Hypothalamus (tissue), 51 donors: ENCODE measurements at regions not wholly inside any gene's neighbourhood (a gene's known extent, or its start where the extent isn't known, plus 50 kb on each side); places are given as distances from the start of the nearest gene placed in this dataset.

Experiments
- DNase-seq, 51 donors: peaks; one replicate each; lab custom pipeline; 2025; lab: John Stamatoyannopoulos, UW

- peak in 9 of 51 donors; percentile 5 to 42 (median 10) for DNase-seq
Observed at GRCh38 chr9:117775591-117775990, 71.4 kb downstream of the TLR4 start.

- peak in 2 of 51 donors; percentile 6 to 11 for DNase-seq
Observed at GRCh38 chr9:117777823-117778222, 73.6 kb downstream of the TLR4 start.

GRCh38 chr9:117779760-117780159, 75.6 kb downstream of the TLR4 start:
- DNase-seq = no peak

- DNase-seq = peak in 50 of 51 donors; percentile 3 to 90 (median 63)
Observed at GRCh38 chr9:117782931-117783788, 79.0 kb downstream of the TLR4 start.

- peak in 2 of 51 donors; percentile 8 to 32 for DNase-seq
Observed at GRCh38 chr9:117783828-117784227, 79.6 kb downstream of the TLR4 start.

GRCh38 chr9:117784996-117785395, 80.8 kb downstream of the TLR4 start:
- no peak for DNase-seq

GRCh38 chr9:117787746-117788145, 83.5 kb downstream of the TLR4 start:
- DNase-seq = no peak

GRCh38 chr9:117795271-117795670, 91.1 kb downstream of the TLR4 start:
- no peak for DNase-seq

- no peak for DNase-seq
Observed at GRCh38 chr9:117796681-117797080, 92.5 kb downstream of the TLR4 start.

GRCh38 chr9:117800389-117800788, 96.2 kb downstream of the TLR4 start:
- no peak for DNase-seq

- no peak for DNase-seq
Observed at GRCh38 chr9:117809751-117810150, 105.5 kb downstream of the TLR4 start.

GRCh38 chr9:117815315-117815714, 111.1 kb downstream of the TLR4 start:
- no peak for DNase-seq

GRCh38 chr9:117815948-117816347, 111.7 kb downstream of the TLR4 start:
- DNase-seq = no peak

- DNase-seq = no peak
Observed at GRCh38 chr9:117821954-117822353, 117.8 kb downstream of the TLR4 start.

GRCh38 chr9:117823576-117823975, 119.4 kb downstream of the TLR4 start:
- DNase-seq = no peak

- DNase-seq = peak in 2 of 51 donors; percentile 0 to 1
Observed at GRCh38 chr9:117825609-117826347, 121.6 kb downstream of the TLR4 start.

GRCh38 chr9:117826837-117827236, 122.6 kb downstream of the TLR4 start:
- DNase-seq = no peak

GRCh38 chr9:117827456-117827855, 123.3 kb downstream of the TLR4 start:
- DNase-seq = peak in 1 of 51 donors; percentile 2

- no peak for DNase-seq
Observed at GRCh38 chr9:117828466-117828865, 124.3 kb downstream of the TLR4 start.

- no peak for DNase-seq
Observed at GRCh38 chr9:117835798-117836197, 131.6 kb downstream of the TLR4 start.

- no peak for DNase-seq
Observed at GRCh38 chr9:117839862-117840261, 135.7 kb downstream of the TLR4 start.
